Stimulated activated CD4-positive, alpha-beta T cell treated with anti-CD3 and anti-CD28 coated beads, Interleukin-4, amount 100 ng/mL, for 48 hours (primary cell): ENCODE measurements at regions not wholly inside any gene's neighbourhood (a gene's known extent, or its start where the extent isn't known, plus 50 kb on each side); places are given as distances from the start of the nearest gene placed in this dataset.

Experiments used
- DNase-seq, 2 donors: peaks; one replicate each; pipeline ENCODE4 v3.0.0-alpha.2; 2020; ENCODE audit warnings: low read depth in 2 of 2

- DNase-seq: no peak
Observed at GRCh38 chr11:119491753-119492510, 69.0 kb upstream of the THY1 start.

- DNase-seq: no peak
Observed at GRCh38 chr11:119490253-119491006, 67.5 kb upstream of the THY1 start.

- DNase-seq: no peak
Observed at GRCh38 chr11:119489087-119489486, 66.1 kb upstream of the THY1 start.

GRCh38 chr11:119488256-119488995, 65.5 kb upstream of the THY1 start:
- no peak for DNase-seq

- DNase-seq: no peak
Observed at GRCh38 chr11:119486691-119487259, 63.8 kb upstream of the THY1 start.

DNA sequence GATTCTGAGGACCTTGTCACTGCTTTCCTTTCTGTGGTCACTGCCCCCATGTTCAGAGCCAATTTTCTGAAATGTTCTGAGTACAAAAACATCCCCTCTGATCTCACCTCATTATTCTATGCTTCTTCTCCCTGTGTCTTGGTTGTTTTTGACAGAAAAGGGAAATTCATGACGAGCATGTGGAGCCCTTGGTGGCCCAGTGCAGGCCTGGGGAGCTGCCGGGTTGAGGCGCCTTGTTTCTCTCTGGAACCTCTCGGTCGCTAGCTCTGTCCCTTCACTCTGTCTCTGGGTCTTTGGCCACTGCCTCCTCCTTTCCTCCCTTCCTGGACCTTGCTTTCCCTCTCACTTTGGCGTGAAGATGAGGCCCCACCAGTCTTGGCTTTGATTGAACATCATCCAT, 63.0 kb upstream of the THY1 start:
- DNase-seq: no peak

DNA sequence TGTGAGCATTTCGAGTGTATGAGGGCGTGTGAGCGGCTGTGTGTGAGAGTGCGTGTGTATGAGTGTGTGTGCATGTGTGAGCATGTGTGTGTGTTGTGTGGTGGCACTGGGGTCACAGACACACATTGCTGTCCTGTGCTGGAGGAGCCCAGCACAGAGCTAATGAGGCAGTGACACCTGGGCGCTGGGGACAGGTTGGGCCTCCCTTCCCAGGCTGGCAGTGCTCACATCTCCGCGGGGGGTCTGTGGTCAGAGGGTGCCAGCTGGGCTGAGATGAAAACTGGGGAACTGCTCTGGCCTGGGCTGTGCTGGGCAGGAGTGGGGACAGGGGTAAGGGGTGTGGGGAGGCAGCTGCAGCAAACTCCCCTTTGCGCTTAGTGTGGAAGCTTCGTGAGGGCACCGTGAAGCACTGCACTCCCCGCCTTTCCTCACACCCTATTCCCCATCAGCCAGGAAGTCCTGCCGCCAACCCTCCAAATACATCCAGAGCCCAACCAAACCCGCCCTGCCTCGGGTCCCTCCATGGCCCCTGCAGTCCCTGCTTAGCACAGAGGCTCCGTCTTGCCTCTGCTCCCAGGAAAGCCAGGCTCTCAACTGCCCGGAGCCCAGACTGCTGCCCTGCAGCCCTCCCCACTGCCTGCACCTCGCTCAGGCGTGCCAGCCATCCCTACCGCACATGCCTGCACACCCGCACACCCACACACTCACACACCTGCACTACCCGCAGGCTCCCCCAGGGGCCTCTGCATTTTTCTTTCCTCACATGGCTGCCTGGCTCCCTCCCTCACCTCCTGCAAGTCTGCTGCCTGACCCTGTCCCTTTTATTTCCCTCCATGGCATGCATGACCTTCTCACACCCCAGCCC, 62.0 kb upstream of the THY1 start:
- no peak for DNase-seq

DNA sequence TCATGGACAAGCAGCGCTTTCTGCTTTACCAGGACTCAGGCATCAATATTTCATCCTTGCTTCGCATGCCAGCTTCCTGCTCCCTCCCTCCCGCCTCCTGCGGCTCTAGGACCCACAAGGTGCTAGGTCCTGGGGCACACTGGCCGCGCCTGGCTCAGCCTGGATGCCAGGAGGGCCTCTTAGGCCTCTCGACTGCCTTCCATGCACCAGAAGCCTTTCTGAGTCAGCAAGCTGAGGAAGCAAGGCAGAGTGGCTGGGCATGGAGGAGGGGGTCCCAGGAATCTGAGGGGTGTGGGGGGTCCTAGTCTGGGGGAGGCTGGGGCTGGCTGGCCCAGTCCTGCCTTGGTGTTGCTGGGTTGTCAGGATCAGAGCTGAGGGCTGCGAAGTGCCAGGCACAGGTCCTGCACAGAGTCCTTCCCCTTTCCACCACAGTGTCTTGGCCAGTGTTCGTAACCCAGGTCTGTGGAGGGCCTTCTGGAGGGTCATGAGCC, 61.0 kb upstream of the THY1 start:
- no peak for DNase-seq

DNA sequence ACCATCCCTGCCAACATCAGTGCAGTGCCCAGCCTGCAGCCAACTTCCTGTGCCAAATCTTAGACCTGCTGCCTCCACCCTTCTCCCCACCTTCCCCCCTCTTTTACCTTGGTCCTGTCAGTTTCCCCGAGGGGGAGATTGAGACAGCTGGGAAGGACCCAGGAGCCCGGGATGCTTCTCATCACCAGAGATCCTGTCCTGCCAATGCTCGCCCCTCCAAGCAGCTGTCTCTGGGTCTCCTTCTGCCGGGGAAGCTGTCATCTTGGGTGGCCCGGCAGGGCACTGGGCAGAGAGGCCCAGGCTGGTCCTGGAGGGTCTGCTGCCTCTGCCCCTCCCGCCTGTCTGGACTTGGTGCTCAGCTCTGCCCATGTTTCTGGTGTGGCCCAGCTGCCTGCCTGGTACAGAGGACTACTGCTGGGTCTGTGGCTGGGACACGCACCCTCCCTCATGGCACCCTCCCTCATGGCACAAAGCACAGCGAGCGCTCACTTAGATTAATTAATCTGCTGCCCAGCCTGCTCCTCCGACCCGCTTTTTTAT, 60.4 kb upstream of the THY1 start:
- DNase-seq: no peak

DNA sequence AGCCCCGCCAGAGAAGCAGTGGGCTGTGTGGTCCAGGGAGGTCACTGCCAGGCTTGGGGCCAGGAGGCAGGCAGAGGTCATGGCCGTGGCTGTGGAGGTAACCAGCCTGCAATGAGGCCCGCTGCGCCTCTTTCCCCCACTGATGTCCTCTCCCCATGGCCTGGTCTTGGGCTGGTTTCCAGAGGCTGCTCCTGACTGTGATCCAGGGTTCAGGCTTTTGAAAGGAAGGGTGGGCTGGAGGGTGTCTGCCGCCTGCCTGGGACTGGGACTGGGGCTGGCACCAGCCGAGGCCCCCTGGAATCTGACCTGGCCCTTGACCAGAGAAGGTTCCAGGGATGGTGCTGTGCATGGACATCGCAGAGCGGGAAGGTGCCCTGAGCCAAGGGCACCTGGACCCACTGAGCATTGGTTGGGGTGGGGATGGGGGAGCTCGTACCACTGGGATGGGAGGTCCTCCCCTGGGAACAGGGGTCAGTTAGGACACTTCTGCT, 59.6 kb upstream of the THY1 start:
- DNase-seq: no peak

GRCh38 chr11:119481667-119482400, 58.9 kb upstream of the THY1 start:
- DNase-seq: no peak

DNA sequence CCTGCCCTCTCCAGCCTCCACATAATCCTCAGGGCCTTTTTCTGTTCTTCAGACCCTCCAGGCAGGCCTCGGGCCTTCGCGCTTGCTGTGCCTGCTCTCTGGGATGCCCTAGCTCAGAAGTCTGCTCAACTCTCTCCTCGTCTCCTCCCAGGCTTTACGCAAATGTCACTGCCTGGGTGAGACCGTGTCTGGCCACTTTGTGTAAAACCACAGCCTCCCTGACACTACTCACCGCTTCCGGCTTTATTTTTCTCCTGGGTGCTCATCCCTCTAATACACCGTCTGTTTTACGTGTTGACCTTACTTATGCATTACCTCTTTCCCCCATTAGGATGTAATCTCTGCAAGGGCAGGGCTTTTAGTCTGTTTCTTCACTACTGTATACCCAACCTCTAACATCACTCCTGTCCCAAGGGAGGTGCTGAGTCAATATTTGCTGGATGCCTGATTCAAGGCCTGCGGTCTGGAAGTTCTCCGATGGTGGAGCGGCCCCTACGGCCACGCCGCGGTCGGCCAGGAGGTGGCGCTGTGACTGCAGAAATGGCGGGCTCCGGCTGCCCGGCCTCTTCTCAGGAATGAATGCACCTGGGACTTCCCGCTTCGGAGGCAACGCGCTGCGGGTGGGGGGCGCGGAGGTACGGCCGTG, 58.2 kb upstream of the THY1 start:
- DNase-seq: peak; percentile 62 to 86

- DNase-seq: no peak
Observed at GRCh38 chr11:119480380-119481020, 57.5 kb upstream of the THY1 start.

DNA sequence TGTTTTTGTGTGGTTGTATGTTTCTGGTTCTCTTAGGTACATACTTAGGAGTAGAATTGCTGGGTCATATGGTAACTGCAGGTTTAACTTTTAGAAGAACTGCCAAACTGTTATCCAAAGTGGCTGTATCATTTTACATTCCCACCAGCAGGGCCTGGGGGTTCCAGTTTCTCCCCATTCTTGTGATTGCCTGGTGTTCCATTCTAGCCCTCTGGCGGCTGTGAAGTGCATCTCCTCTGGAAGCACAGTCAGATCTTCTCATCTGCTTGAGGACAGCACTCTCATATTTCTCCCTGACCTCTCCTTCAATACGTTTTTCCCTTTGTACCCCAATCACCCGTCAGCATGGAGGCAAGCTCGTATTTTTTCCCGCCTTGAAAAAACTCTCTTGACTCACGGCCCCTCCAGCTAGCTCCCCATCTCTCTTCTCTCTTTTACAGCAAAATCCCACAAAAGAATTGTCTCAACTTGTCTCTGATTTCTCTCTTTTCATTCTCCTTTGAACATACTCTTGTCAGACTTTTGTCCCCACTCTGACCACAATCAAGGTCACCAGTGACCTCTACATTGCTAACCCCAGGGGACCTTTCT, 56.8 kb upstream of the THY1 start:
- DNase-seq: no peak

- DNase-seq: no peak
Observed at GRCh38 chr11:119478711-119479285, 55.8 kb upstream of the THY1 start.

DNA sequence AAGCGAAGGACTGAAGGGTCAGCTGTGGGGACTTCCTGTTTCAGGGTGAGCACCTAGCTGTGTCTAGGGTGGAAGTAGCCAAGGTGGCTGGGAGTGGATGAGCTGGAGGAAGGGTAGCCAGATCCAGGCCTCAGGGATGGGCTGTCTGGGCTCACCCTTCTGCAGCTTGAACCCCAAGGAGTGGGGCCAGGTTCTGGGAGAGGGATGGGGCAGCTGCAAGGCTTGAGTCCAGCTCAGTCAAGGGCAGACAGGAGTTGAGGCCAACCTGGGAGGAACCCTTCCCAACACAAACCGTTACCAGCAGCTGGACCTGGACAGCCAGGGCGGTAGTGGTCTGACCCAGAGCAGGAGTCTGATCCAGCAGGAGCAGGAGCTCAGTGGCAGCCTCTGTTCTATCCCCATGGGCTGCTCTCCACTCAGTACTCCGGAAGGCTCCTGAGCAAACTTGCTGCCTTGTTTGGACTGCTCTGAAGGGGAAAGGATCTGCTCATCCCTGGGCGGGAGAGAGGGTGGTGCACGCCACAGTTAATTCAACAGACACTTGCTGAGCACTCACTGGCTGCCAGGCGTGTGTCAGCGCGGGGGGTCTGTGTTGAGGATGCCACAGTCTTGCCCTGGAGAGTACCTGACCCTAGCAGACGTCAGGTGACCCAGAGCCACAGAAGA, 53.8 kb upstream of the THY1 start:
- DNase-seq: no peak

DNA sequence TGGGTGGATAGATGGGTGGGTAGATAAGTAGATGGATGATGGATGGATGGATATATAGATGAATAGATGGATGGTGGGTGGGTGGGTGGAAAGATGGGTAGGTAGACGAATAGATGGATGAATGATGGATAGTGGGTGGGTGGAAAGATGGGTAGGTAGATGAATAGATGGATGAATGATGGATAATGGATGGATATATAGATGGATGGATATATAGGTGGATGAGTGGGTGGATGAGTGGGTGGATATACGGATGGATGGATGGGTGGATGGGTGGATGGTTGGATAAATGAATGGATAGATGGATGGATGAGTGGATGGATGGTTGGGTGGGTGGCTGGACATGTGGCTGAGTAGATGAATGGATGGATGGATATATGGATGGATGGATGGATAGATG, 53.1 kb upstream of the THY1 start:
- no peak for DNase-seq
